AG09319 (cell line): ENCODE measurements at regions not wholly inside any gene's neighbourhood (a gene's known extent, or its start where the extent isn't known, plus 50 kb on each side); places are given as distances from the start of the nearest gene placed in this dataset.

ENCODE experiments used
- DNase-seq: peaks from one replicate; pipeline ENCODE4 v3.0.0-alpha.2; 2010; ENCODE audit warnings: low read depth; ENCODE audit errors: extremely low read depth
- CTCF ChIP-seq: IDR thresholded peaks from 2 replicates; pipeline ENCODE4 v1.5.1; 2011; ENCODE audit warnings: low read depth, mild to moderate bottlenecking, inconsistent platforms, low read length, moderate library complexity

GRCh38 chr11:127894316-127894715 is 693.0 kb downstream of the ETS1 start:
- DNase-seq: no peak
- no peak for TF ChIP-seq CTCF

GRCh38 chr11:127890030-127890615 is 697.2 kb downstream of the ETS1 start:
- no peak for TF ChIP-seq CTCF
- DNase-seq: no peak

- DNase-seq: no peak
- TF ChIP-seq CTCF: no peak
Measured at GRCh38 chr11:127888386-127888785, 699.0 kb downstream of the ETS1 start.

GRCh38 chr11:127875131-127875530 is 712.2 kb downstream of the ETS1 start:
- TF ChIP-seq CTCF: no peak
- no peak for DNase-seq

GRCh38 chr11:127873478-127873877 is 713.9 kb downstream of the ETS1 start:
- no peak for TF ChIP-seq CTCF

GRCh38 chr11:127866109-127866508 is 721.2 kb downstream of the ETS1 start:
- no peak for TF ChIP-seq CTCF
- DNase-seq: no peak

More at GRCh38 chr11:127873478-127873877, 713.9 kb downstream of the ETS1 start:
- DNase-seq: no peak

GRCh38 chr11:127864861-127865260 is 722.5 kb downstream of the ETS1 start:
- no peak for DNase-seq
- no peak for TF ChIP-seq CTCF
